ENCODE measurements at regions not wholly inside any gene's neighbourhood (a gene's known extent, or its start where the extent isn't known, plus 50 kb on each side); places are given as distances from the start of the nearest gene placed in this dataset.

- TF ChIP-seq KLF10 (tag by site-specific recombination; IDR thresholded peaks at IDR 0.05) (no peak), CTCF (tag by site-specific recombination; IDR thresholded peaks at IDR 0.05) (no peak), ZBTB48 (tag by site-specific recombination; IDR thresholded peaks at IDR 0.05) (no peak), KLF8 (tag by site-specific recombination; IDR thresholded peaks at IDR 0.05) (no peak), ZNF18 (tag by site-specific recombination; IDR thresholded peaks at IDR 0.05) (no peak), ZNF629 (tag by site-specific recombination; IDR thresholded peaks at IDR 0.05) (no peak), ZBTB8A (tag by site-specific recombination; IDR thresholded peaks at IDR 0.05) (no peak), ZBTB20 (tag by site-specific recombination; IDR thresholded peaks at IDR 0.05) (no peak), ZBTB49 (tag by site-specific recombination; IDR thresholded peaks at IDR 0.05; ENCODE audit: low read depth) (no peak)
- TF ChIP-seq, protein P1, sequence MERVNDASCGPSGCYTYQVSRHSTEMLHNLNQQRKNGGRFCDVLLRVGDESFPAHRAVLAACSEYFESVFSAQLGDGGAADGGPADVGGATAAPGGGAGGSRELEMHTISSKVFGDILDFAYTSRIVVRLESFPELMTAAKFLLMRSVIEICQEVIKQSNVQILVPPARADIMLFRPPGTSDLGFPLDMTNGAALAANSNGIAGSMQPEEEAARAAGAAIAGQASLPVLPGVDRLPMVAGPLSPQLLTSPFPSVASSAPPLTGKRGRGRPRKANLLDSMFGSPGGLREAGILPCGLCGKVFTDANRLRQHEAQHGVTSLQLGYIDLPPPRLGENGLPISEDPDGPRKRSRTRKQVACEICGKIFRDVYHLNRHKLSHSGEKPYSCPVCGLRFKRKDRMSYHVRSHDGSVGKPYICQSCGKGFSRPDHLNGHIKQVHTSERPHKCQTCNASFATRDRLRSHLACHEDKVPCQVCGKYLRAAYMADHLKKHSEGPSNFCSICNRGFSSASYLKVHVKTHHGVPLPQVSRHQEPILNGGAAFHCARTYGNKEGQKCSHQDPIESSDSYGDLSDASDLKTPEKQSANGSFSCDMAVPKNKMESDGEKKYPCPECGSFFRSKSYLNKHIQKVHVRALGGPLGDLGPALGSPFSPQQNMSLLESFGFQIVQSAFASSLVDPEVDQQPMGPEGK (tag by site-specific recombination; IDR thresholded peaks at IDR 0.05), result no peak
These were observed 126.8 kb upstream of the PTCH1 start for GRCh38 chr9:95643619-95644018.
